HepG2 (cell line): ENCODE measurements at regions not wholly inside any gene's neighbourhood (a gene's known extent, or its start where the extent isn't known, plus 50 kb on each side); places are given as distances from the start of the nearest gene placed in this dataset.

Experiments used
- ATAC-seq: fragments of 200-7000 bp; cut with Tn5 transposase; 3 replicates; pipeline ENCODE4 v1.9.1; 2020; ENCODE audit warnings: mild to moderate bottlenecking, moderate library complexity
- BruUV-seq: library from RNA; stranded (reverse); fragments of 400-500 nt; replicated peaks from 2 replicates; lab custom pipeline; 2021; lab: Mats Ljungman, UMichigan
- CTCF ChIA-PET: fragments of 300-600 bp; formaldehyde crosslinking; extraction: SDS; loops from one replicate; lab custom pipeline; 2021; ENCODE audit warnings: low total read pairs, inconsistent platforms, low intra/inter-chr PET ratio; lab: Yijun Ruan, JAX
- POLR2A ChIA-PET: fragments of 350-600 bp; sonication (Branson Sonifier 250); formaldehyde crosslinking; loops from one replicate; lab custom pipeline; 2020; ENCODE audit warnings: antibody characterized with exemption, inconsistent platforms; lab: Yijun Ruan, JAX
- DNase-seq: peaks from one replicate; pipeline ENCODE4 v3.0.0-alpha.2; 2015; ENCODE audit warnings: low spot score
- FAIRE-seq: peaks from 3 replicates; lab custom pipeline; 2011; peaks lifted over from hg19 to GRCh38; lab: Jason Lieb, UNC
- H2AFZ ChIP-seq: one replicate; pipeline ENCODE4 v1.6.1; 2011; ENCODE audit warnings: low read length, inconsistent platforms
- H3K27ac ChIP-seq: fragments of 300-600 bp; 3 replicates; pipeline ENCODE4 v1.8.0; 2011; ENCODE audit warnings: mixed run types, mild to moderate bottlenecking, mixed read lengths, low read length, inconsistent platforms; ENCODE audit not compliant: insufficient read depth; ENCODE audit errors: extremely low read length
- H3K27me3 ChIP-seq, 2 experiments: fragments of 200-600 bp in 1 of 2; 2 replicates in 1 of 2; 3 replicates in 1 of 2; pipeline versions ENCODE4 v1.6.0 to v1.8.0; 2011; ENCODE audit warnings: low read length in 2 of 2, mild to moderate bottlenecking in 2 of 2, moderate library complexity in 2 of 2, inconsistent platforms in 1 of 2; ENCODE audit not compliant: insufficient read depth in 2 of 2, control insufficient read depth in 1 of 2
- H3K36me3 ChIP-seq, 2 experiments: fragments of 200-600 bp in 1 of 2; replicated peaks in 1 of 2; 2 replicates in 1 of 2; 3 replicates in 1 of 2; pipeline versions ENCODE4 v1.5.1 to v1.8.0; 2011; ENCODE audit warnings: low read length in 2 of 2, inconsistent platforms in 1 of 2; ENCODE audit not compliant: insufficient read depth in 2 of 2, control insufficient read depth in 1 of 2
- H3K4me1 ChIP-seq: 2 replicates; pipeline ENCODE4 v1.5.1; 2012; ENCODE audit warnings: low read length, inconsistent platforms; ENCODE audit not compliant: insufficient read depth
- H3K4me2 ChIP-seq: 2 replicates; pipeline ENCODE4 v1.6.0; 2011; ENCODE audit warnings: low read depth, low read length, inconsistent platforms
- H3K4me3 ChIP-seq, 3 experiments: fragments of 200-600 bp in 1 of 3; sonication (generic), shearing (Covaris generic) in 1 of 3; replicated peaks in 1 of 3; 2 replicates each; pipeline ENCODE4 v1.5.1; 2011 to 2016; ENCODE audit warnings: low read length in 3 of 3, inconsistent platforms in 2 of 3, low read depth in 2 of 3, mild to moderate bottlenecking in 2 of 3, control low read depth in 1 of 3, mixed read lengths in 1 of 3; ENCODE audit not compliant: insufficient read depth in 1 of 3
- H3K79me2 ChIP-seq: one replicate; pipeline ENCODE4 v1.6.1; 2011; ENCODE audit warnings: low read length, inconsistent platforms; ENCODE audit not compliant: insufficient read depth
- H3K9ac ChIP-seq: 2 replicates; pipeline ENCODE4 v1.6.0; 2011; ENCODE audit warnings: mild to moderate bottlenecking, low read depth, low read length, inconsistent platforms; ENCODE audit not compliant: insufficient read depth
- H3K9me3 ChIP-seq: 2 replicates; pipeline ENCODE4 v1.5.1; 2012; ENCODE audit warnings: mild to moderate bottlenecking, low read length
- H4K20me1 ChIP-seq: 2 replicates; pipeline ENCODE4 v1.6.0; 2011; ENCODE audit warnings: inconsistent platforms, mild to moderate bottlenecking, low read length, moderate library complexity; ENCODE audit not compliant: insufficient read depth
- ATF6 ChIP-seq: sonication (generic); formaldehyde crosslinking; conservative IDR thresholded peaks from 2 replicates; pipeline ENCODE4 v1.4.0; 2020; ENCODE audit warnings: missing genetic modification reagents
- GPBP1L1 ChIP-seq: sonication (generic); formaldehyde crosslinking; IDR thresholded peaks from 2 replicates; pipeline ENCODE4 v1.5.0; 2020; ENCODE audit warnings: mild to moderate bottlenecking, missing genetic modification reagents
- KLF16 ChIP-seq, 2 experiments: sonication (generic) in 1 of 2; formaldehyde crosslinking in 1 of 2; IDR thresholded peaks; 2 replicates each; pipeline versions ENCODE4 v1.6.1 to v1.8.0; 2016 to 2023; ENCODE audit warnings: missing genetic modification reagents in 2 of 2, missing compliant biosample characterization in 1 of 2
- PRDM10 ChIP-seq: sonication (generic); formaldehyde crosslinking; IDR thresholded peaks from 2 replicates; pipeline ENCODE4 v1.4.0; 2020; ENCODE audit warnings: low read depth, missing genetic modification reagents
- PTBP1 ChIP-seq: fragments of 200-400 bp; formaldehyde crosslinking; IDR thresholded peaks from 2 replicates; pipeline ENCODE4 v1.6.1; 2018; ENCODE audit warnings: low read length, low read depth; ENCODE audit not compliant: poor library complexity, severe bottlenecking
- RBM22 ChIP-seq: fragments of 200-400 bp; formaldehyde crosslinking; optimal IDR thresholded peaks from 2 replicates; pipeline ENCODE3; 2017; ENCODE audit warnings: mild to moderate bottlenecking, low read length, moderate library complexity
- SPEN ChIP-seq: sonication (generic); formaldehyde crosslinking; IDR thresholded peaks from 2 replicates; pipeline ENCODE4 v1.5.1; 2020; ENCODE audit warnings: low read depth, mild to moderate bottlenecking, missing genetic modification reagents
- TOPORS ChIP-seq: sonication (generic); formaldehyde crosslinking; IDR thresholded peaks from 2 replicates; pipeline ENCODE4 v1.8.0; 2023; ENCODE audit warnings: mild to moderate bottlenecking, missing genetic modification reagents
- USF2 ChIP-seq, 2 experiments: sonication (generic) in 1 of 2; formaldehyde crosslinking in 1 of 2; IDR thresholded peaks; 2 replicates each; pipeline versions ENCODE4 v1.5.1 to v1.6.1; 2011 to 2020; ENCODE audit warnings: borderline replicate concordance in 1 of 2, low read depth in 1 of 2, low read length in 1 of 2, mild to moderate bottlenecking in 1 of 2, missing genetic modification reagents in 1 of 2, moderate library complexity in 1 of 2
- ZC3H4 ChIP-seq: sonication (generic); formaldehyde crosslinking; IDR thresholded peaks from 2 replicates; pipeline ENCODE4 v1.4.0; 2020; ENCODE audit warnings: missing genetic modification reagents, borderline replicate concordance
- ZFP91 ChIP-seq: sonication (generic); formaldehyde crosslinking; IDR thresholded peaks from 2 replicates; pipeline ENCODE4 v1.9.0; 2022; ENCODE audit warnings: missing genetic modification reagents, mild to moderate bottlenecking, borderline replicate concordance
- whole genome bisulfite sequencing: methylation state at CpG from one replicate; pipeline ENCODE4 v1.1.6; 2017; ENCODE audit warnings: low lambda C conversion rate; 5-methylcytosine and 5-hydroxymethylcytosine counted together
- in situ Hi-C: cut with HindIII; loops from 2 replicates; pipeline ENCODE4 v1.10.0; 2017; ENCODE audit warnings: low pct_unique_long_range_greater_than_20kb; ENCODE audit not compliant: extremely low pct_ligation_motif_present
- intact Hi-C: fragments of 100-400 bp; cut with micrococcal nuclease; formaldehyde crosslinking; loops from one replicate; pipeline ENCODE4 v1.10.0; 2022; ENCODE audit not compliant: unreplicated experiment

GRCh38 chr2:172333235-172333977 lies 94.0 kb upstream of the ITGA6 start:
- no peak overlapping the region for H3K27ac ChIP-seq
- in situ Hi-C loops (no loop called here), intact Hi-C loops (no loop called here)
- peaks cover 0 to 1% of the 10 kb centered on the region in 2 experiments; a peak in 2 of 5 replicates for H3K27me3 ChIP-seq
- no peak for ATAC-seq
- no peaks in the 10 kb centered on the region for H3K9me3 ChIP-seq
- H3K4me3 ChIP-seq, result no peak overlapping the region
- H3K79me2 ChIP-seq, result no peaks in the 10 kb centered on the region
- H3K4me2 ChIP-seq, result no peak overlapping the region
- H4K20me1 ChIP-seq, result no peaks in the 10 kb centered on the region
- POLR2A ChIA-PET, result no interaction called here
- H3K36me3 ChIP-seq, result no peaks in the 10 kb centered on the region
- CTCF ChIA-PET, result no interaction called here
- no peak overlapping the region for H3K9ac ChIP-seq
- no peak for FAIRE-seq
- DNase-seq, result no peak
- H2AFZ ChIP-seq, result no peak overlapping the region
- peaks cover 71% of the 10 kb centered on the region for H3K4me1 ChIP-seq
- BruUV-seq, result no TSS peak
- 46% methylated on average over 5 of the region's 5 CpGs for WGBS
- no peak for TF ChIP-seq ZFP91 (CRISPR knock-in tag)
- TF ChIP-seq TOPORS (CRISPR knock-in tag), result no peak
- TF ChIP-seq SPEN (CRISPR knock-in tag), result no peak
- no peak for TF ChIP-seq KLF16 (CRISPR knock-in tag; IDR thresholded peaks at IDR 0.05)
- no peak for TF ChIP-seq RBM22
- no peak for TF ChIP-seq USF2 (IDR thresholded peaks at IDR 0.05; ENCODE audit: low read depth, low read length)
- no peak for TF ChIP-seq USF2 (CRISPR knock-in tag; IDR thresholded peaks at IDR 0.05; ENCODE audit: borderline replicate concordance)
- TF ChIP-seq ZC3H4 (CRISPR knock-in tag), result no peak
- TF ChIP-seq PRDM10, result no peak
- TF ChIP-seq PTBP1, result no peak
- no peak for TF ChIP-seq GPBP1L1
- TF ChIP-seq ATF6 (CRISPR knock-in tag), result no peak
